NCI-H774 (cell line): ENCODE measurements at regions not wholly inside any gene's neighbourhood (a gene's known extent, or its start where the extent isn't known, plus 50 kb on each side); places are given as distances from the start of the nearest gene placed in this dataset.
"Not testable (repeated sequence)": the region's sequence is repeated elsewhere in the genome, so short reads cannot be mapped to it uniquely, and the experiment has no call there.

Experiments
- DNase-seq: peaks from one replicate; lab custom pipeline; 2025; lab: John Stamatoyannopoulos, UW

GRCh38 chr4:57875829-57876392 lies 765.7 kb upstream of the IGFBP7 start:
- DNase-seq = no peak

GRCh38 chr4:57866468-57867171 lies 756.4 kb upstream of the IGFBP7 start:
- DNase-seq = no peak

GRCh38 chr4:57865264-57865663 lies 755.1 kb upstream of the IGFBP7 start:
- no peak for DNase-seq

- no peak for DNase-seq
Observed at GRCh38 chr4:57854748-57855147, 744.6 kb upstream of the IGFBP7 start.

- DNase-seq = no peak
Observed at GRCh38 chr4:57850141-57850540, 740.0 kb upstream of the IGFBP7 start.

- DNase-seq = no peak
Observed at GRCh38 chr4:57832083-57832482, 721.9 kb upstream of the IGFBP7 start.

- no peak for DNase-seq
Observed at GRCh38 chr4:57789666-57790065, 679.5 kb upstream of the IGFBP7 start.

GRCh38 chr4:57777876-57778275 lies 667.7 kb upstream of the IGFBP7 start:
- DNase-seq = no peak

- DNase-seq = no peak
Observed at GRCh38 chr4:57774681-57775080, 664.5 kb upstream of the IGFBP7 start.

GRCh38 chr4:57774171-57774570 lies 664.0 kb upstream of the IGFBP7 start:
- DNase-seq = no peak

- no peak for DNase-seq
Observed at GRCh38 chr4:57766341-57766740, 656.2 kb upstream of the IGFBP7 start.

GRCh38 chr4:57764856-57765255 lies 654.7 kb upstream of the IGFBP7 start:
- DNase-seq = no peak

GRCh38 chr4:57763070-57763469 lies 652.9 kb upstream of the IGFBP7 start:
- DNase-seq = no peak

GRCh38 chr4:57740625-57741190 lies 630.5 kb upstream of the IGFBP7 start:
- DNase-seq = no peak

GRCh38 chr4:57736781-57737180 lies 626.6 kb upstream of the IGFBP7 start:
- DNase-seq = no peak

GRCh38 chr4:57734104-57734670 lies 624.0 kb upstream of the IGFBP7 start:
- no peak for DNase-seq

- DNase-seq = not testable (repeated sequence)
Observed at GRCh38 chr4:57729775-57730570, 619.8 kb upstream of the IGFBP7 start.

- no peak for DNase-seq
Observed at GRCh38 chr4:57726154-57726553, 616.0 kb upstream of the IGFBP7 start.

GRCh38 chr4:57719456-57719855 lies 609.3 kb upstream of the IGFBP7 start:
- DNase-seq = no peak

- not testable (repeated sequence) for DNase-seq
Observed at GRCh38 chr4:57714313-57714712, 604.1 kb upstream of the IGFBP7 start.

- DNase-seq = no peak
Observed at GRCh38 chr4:57710053-57710452, 599.9 kb upstream of the IGFBP7 start.

GRCh38 chr4:57691370-57691769 lies 581.2 kb upstream of the IGFBP7 start:
- DNase-seq = no peak
